Mesothelial cell of epicardium (in vitro differentiated cells): ENCODE measurements at regions not wholly inside any gene's neighbourhood (a gene's known extent, or its start where the extent isn't known, plus 50 kb on each side); places are given as distances from the start of the nearest gene placed in this dataset.

Experiments
- DNase-seq, 2 experiments: peaks; one replicate each; pipeline ENCODE4 v3.0.0; 2021; ENCODE audit warnings: low spot score in 2 of 2; ENCODE audit not compliant: unreplicated experiment in 2 of 2
- H3K27ac Mint-ChIP-seq: 2 replicates; pipeline ENCODE4 v1.8.0; 2021; ENCODE audit warnings: mixed read lengths
- H3K27me3 Mint-ChIP-seq: 2 replicates; pipeline ENCODE4 v1.8.0; 2021; ENCODE audit warnings: low read depth, mixed read lengths
- H3K36me3 Mint-ChIP-seq: 2 replicates; pipeline ENCODE4 v1.8.0; 2021; ENCODE audit warnings: mixed read lengths
- H3K4me1 Mint-ChIP-seq: 2 replicates; pipeline ENCODE4 v1.8.0; 2021; ENCODE audit warnings: mixed read lengths
- H3K4me3 Mint-ChIP-seq: 2 replicates; pipeline ENCODE4 v1.8.0; 2021; ENCODE audit warnings: mild to moderate bottlenecking, moderate library complexity, mixed read lengths
- H3K9me3 Mint-ChIP-seq: 2 replicates; pipeline ENCODE4 v1.8.0; 2021; ENCODE audit warnings: mixed read lengths
- TF ChIP-seq, protein P1 (sequence below): fragments of 200-600 bp; sonication (generic); IDR thresholded peaks from one replicate; pipeline ENCODE4 v1.5.0; 2021; ENCODE audit warnings: antibody characterized with exemption; ENCODE audit not compliant: unreplicated experiment

DNA sequence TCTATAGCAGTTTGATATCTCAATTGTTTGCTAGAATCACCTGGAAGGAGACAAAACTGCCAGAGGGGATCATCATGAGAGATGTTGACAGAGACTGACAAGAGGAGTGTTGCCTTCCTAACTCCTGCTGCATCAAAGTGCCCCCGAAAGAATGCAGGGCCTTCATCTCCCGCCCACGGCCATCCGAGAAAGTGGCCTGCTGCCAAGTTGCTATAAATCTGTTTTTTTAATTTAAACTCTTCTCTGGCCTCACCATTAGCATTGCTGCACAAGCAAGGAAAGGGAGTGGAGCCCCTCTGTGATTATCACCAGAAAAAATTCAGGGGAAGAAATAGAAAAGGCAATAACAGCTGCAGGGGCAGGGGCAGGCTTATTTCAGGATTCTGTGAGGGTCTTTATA is 238.1 kb upstream of the EPHA4 start:
- DNase-seq, result peak; percentile 33 to 69
- H3K4me1 Mint-ChIP-seq, result peaks cover 40% of the 10 kb centered on the region
- H3K36me3 Mint-ChIP-seq, result no peaks in the 10 kb centered on the region
- H3K27ac Mint-ChIP-seq, result peak overlapping the region; percentile 59
- no peak overlapping the region for H3K4me3 Mint-ChIP-seq
- TF ChIP-seq, protein P1, sequence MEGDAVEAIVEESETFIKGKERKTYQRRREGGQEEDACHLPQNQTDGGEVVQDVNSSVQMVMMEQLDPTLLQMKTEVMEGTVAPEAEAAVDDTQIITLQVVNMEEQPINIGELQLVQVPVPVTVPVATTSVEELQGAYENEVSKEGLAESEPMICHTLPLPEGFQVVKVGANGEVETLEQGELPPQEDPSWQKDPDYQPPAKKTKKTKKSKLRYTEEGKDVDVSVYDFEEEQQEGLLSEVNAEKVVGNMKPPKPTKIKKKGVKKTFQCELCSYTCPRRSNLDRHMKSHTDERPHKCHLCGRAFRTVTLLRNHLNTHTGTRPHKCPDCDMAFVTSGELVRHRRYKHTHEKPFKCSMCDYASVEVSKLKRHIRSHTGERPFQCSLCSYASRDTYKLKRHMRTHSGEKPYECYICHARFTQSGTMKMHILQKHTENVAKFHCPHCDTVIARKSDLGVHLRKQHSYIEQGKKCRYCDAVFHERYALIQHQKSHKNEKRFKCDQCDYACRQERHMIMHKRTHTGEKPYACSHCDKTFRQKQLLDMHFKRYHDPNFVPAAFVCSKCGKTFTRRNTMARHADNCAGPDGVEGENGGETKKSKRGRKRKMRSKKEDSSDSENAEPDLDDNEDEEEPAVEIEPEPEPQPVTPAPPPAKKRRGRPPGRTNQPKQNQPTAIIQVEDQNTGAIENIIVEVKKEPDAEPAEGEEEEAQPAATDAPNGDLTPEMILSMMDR, result no peak
- peaks cover 3% of the 10 kb centered on the region for H3K9me3 Mint-ChIP-seq
- peaks cover 17% of the 10 kb centered on the region for H3K27me3 Mint-ChIP-seq

GRCh38 chr2:221808488-221808887 is 236.4 kb upstream of the EPHA4 start:
- H3K27ac Mint-ChIP-seq, result no peak overlapping the region
- H3K9me3 Mint-ChIP-seq, result no peaks in the 10 kb centered on the region
- peaks cover 13% of the 10 kb centered on the region for H3K27me3 Mint-ChIP-seq
- TF ChIP-seq, protein P1, result no peak
- H3K4me3 Mint-ChIP-seq, result no peak overlapping the region
- no peaks in the 10 kb centered on the region for H3K36me3 Mint-ChIP-seq
- no peak for DNase-seq
- H3K4me1 Mint-ChIP-seq, result peaks cover 41% of the 10 kb centered on the region

GRCh38 chr2:221807706-221808105 is 235.6 kb upstream of the EPHA4 start:
- Mint-ChIP-seq H3K27ac (no peak overlapping the region), H3K27me3 (peaks cover 13% of the 10 kb centered on the region), H3K4me1 (peaks cover 38% of the 10 kb centered on the region), H3K36me3 (no peaks in the 10 kb centered on the region), H3K9me3 (no peaks in the 10 kb centered on the region), H3K4me3 (no peak overlapping the region)
- no peak for DNase-seq
- TF ChIP-seq, protein P1, result no peak

- Mint-ChIP-seq H3K9me3 (no peaks in the 10 kb centered on the region), H3K27me3 (peaks cover 4% of the 10 kb centered on the region), H3K36me3 (no peaks in the 10 kb centered on the region), H3K4me3 (no peak overlapping the region), H3K27ac (no peak overlapping the region), H3K4me1 (peaks cover 34% of the 10 kb centered on the region)
- TF ChIP-seq, protein P1, result no peak
- DNase-seq, result no peak
Measured at GRCh38 chr2:221802089-221802488, 230.0 kb upstream of the EPHA4 start.

- TF ChIP-seq, protein P1, result no peak
- H3K4me3 Mint-ChIP-seq, result no peak overlapping the region
- DNase-seq, result no peak
- no peaks in the 10 kb centered on the region for H3K36me3 Mint-ChIP-seq
- H3K9me3 Mint-ChIP-seq, result peaks cover 9% of the 10 kb centered on the region
- peaks cover 37% of the 10 kb centered on the region for H3K4me1 Mint-ChIP-seq
- no peaks in the 10 kb centered on the region for H3K27me3 Mint-ChIP-seq
- peak overlapping the region; percentile 91 for H3K27ac Mint-ChIP-seq
Measured at GRCh38 chr2:221792971-221793521, 220.9 kb upstream of the EPHA4 start.

GRCh38 chr2:221791844-221792243 is 219.7 kb upstream of the EPHA4 start:
- DNase-seq, result no peak
- Mint-ChIP-seq H3K4me3 (no peak overlapping the region), H3K27me3 (no peaks in the 10 kb centered on the region), H3K9me3 (peaks cover 9% of the 10 kb centered on the region), H3K36me3 (no peaks in the 10 kb centered on the region), H3K4me1 (peaks cover 31% of the 10 kb centered on the region), H3K27ac (no peak overlapping the region)
- TF ChIP-seq, protein P1, result no peak
